ENCODE measurements at regions not wholly inside any gene's neighbourhood (a gene's known extent, or its start where the extent isn't known, plus 50 kb on each side); places are given as distances from the start of the nearest gene placed in this dataset.

DNA sequence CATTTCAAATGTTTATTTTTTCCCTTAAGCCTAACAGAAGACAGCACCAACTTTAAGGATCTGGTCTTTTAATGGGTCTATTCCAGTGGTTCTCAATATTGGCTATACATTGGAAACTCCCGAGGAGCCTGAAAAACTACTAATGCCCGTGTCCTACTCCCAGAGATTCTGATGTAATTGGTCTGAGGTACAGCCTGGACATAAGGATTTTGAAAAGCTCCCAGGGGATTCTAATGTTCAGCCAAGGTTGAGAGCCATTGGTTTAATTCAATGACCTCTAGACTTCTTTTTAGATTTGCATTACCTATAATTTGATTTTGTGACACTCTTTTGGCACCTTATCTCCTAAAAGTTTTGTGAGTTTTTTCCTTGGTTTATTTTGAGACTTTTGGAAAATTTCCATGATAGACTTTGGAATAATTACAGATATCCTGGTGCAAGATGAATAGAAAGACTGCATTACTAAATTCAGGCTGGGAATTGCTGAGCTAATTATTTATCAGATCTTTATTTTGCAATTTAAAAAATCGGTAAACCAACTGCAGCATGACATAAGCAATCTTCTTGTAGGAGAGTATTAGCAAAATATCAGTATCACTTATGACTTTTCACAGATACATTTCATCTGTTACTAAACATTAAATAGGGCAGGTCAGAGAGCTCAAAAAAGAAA, 91.5 kb upstream of the ELL2 start:
- in situ Hi-C loops (cut with HindIII; ENCODE audit: low sequenced_read_pairs), result no loop called here

DNA sequence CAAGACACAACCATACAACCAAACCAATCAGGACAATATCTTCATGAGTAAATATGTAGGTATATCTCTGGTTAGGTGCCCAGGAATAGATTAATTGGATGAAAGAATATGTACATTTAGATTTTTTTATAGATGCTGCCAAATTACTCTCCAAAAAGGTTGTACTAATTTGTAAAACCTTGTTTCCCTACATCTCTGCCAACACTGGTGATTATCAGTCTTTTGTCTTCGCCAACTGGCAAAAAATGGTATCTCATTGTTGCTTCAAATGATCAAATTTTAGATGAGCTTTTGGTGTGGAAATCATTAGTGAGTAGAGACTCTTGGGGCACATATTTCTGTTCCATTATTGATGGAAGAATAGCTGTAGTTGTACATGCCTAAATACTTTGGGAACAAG, 90.7 kb upstream of the ELL2 start:
- in situ Hi-C loops (cut with HindIII; ENCODE audit: low sequenced_read_pairs), result no loop called here

DNA sequence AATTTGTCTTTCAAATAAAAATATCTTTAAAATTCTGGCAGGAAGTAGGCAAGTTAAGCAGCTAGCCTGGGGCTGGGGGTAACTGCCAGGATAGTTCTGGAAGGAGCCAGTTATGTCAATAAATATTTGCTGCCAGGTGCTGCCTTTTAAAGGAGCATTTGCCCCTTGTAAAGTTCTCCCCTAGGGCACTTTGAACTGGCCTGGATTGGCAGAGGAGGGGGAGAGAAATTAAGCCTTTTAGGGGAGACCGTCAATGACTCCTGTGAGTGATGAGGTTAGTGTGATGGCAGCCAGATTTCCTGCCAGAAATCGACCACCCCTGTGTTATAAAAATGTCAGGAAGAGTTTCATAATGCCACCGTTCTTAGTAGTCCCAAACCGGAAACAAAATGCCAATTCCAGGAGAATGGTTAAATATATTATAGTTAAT, 89.8 kb upstream of the ELL2 start:
- in situ Hi-C loops (cut with HindIII; ENCODE audit: low sequenced_read_pairs), result no loop called here

DNA sequence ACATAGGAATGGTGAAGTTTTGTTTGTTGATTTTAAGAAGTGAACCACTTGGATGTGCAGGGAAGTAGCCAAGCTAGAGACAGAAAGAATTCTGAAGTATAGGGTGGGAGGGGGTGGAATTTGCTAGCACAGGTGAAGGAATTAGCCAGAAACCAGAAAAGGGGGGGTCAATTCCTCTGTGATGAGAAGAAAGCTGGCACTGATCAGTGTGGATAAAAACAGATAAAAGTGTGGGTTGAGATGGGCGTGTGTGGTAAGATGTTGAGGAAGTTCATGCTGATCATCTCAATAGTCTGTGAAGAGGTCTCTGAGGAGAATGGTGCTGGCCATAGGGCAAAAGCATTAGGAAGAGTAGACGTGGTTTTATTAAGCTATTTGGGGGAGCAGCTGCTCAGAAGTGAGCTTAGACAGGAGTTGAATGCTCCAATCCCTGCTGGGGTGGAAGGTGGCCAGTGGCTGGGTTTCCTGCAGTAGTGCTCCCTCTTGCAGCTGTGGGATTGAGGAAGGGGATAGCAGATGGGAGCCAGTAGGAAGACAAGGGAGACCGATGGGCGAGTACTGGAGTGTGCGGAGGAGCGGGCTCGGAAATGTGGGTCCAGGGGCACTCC, 88.7 kb upstream of the ELL2 start:
- in situ Hi-C loops (cut with HindIII; ENCODE audit: low sequenced_read_pairs), result no loop called here

DNA sequence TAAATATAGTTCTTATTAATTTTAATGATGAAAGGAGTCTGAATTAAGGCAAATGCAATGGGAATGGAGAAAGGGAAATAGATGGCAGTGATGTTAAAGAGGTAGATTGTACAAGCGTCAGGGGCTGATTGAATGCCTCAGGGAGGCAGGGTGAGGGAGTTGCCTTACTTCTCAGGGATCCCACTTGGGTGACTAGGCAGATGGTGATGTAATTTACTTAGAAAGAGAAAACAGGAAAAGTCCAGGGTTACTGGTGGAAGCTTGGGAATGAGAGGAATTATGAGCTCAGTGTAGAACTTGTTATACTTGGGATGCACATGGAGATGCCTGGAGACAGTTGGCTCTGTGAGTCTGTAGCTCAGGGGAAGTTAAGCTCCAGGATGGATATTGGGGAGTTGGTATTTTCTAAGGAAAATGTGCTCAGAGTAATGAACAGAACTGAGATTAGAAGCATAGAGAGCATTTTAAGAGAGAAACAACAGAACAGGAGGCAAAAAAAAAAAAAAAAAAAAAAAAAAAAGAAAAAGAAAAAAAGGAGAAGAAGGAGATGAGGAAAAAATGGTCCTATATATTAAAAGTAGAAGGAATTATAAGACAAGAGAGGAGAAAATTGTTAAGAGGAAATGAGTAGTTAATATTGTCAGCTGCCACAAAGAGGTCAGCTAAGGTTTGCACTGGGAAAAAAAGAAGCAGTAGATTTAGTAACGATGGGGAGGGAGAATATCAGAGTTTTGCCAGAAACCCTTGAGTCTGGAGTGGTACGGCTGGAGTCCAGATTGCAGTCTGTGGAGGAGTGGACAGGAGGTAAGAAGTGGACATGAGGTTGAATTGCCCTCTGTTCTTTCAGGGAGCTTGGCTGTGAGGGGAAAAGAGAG, 88.0 kb upstream of the ELL2 start:
- in situ Hi-C loops (cut with HindIII; ENCODE audit: low sequenced_read_pairs), result no loop called here

DNA sequence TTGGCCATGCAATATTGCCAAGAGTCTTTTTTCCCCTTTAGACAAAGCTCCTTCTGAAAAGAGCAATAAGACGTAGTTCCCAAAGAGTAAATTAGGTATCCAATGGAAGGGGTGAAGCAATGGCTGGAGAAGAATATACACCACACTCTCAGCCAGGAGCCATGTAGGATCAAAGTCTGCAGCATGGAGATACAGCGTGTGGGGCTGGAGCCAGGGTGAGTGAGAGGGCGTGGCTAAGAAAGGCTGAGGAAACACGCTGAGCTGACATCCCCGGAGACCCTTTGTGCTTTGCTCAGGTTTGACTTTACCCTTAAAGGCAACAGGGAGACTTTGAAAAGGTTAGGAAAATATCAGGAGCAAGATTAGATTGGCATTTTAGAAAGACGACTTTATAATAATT, 87.1 kb upstream of the ELL2 start:
- in situ Hi-C loops (cut with HindIII; ENCODE audit: low sequenced_read_pairs), result no loop called here

DNA sequence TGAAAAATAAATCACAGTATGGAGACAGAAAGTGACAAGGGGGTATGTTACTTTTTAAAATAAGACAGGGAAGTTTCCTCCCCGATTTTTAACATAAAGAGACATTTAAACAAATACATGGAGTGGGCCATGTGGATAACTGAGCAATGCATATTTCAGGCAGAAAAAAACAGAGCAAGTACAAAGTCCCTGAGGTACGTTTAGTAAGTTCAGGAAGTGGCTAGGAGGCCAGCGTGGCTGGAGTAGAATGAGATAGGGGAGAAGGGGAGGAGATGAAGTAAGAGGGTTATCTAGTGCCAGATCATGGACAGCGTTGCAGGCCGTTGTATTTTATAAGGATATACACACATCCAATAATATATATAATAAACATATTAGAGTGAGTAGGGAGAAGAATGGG, 84.2 kb upstream of the ELL2 start:
- in situ Hi-C loops (cut with HindIII; ENCODE audit: low sequenced_read_pairs), result no loop called here

DNA sequence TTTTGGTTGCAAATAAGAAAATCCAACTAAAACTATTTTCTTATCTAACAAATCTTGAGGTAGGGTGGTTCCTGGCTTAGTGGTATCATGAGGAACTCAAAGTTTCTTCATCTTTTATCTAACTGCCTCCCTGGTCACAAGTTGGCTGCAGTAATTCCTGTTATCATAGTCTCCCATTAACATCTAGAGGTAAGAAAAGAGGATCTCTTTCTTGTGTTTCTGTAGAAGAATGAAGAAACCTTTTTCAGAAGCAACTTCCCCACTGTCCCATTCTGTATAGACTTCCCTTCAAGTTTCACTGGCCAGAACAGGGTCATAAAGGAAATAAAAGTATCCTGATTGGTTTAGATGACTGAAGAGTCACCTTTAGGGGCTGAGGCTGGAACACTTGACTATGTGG, 81.8 kb upstream of the ELL2 start:
- in situ Hi-C loops (cut with HindIII; ENCODE audit: low sequenced_read_pairs), result no loop called here

DNA sequence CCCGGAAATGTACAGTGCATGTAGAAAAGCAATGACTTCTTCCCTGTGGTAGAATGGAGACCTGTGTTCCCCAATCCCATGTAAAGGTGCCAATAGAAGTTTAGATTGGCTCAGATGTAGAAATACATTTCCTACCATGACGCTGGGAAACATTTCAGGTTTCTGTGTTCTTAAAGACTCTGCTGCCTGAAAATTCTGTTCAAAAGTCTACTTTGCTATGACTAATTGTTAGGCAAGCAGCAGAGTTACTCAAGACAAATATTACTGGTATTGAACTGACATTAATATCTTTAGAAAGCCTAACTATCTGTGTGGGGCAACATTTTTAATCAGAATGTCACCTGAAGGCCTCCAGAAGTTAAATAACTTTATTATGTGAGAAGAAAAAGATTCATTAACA, 75.5 kb upstream of the ELL2 start:
- in situ Hi-C loops (cut with HindIII; ENCODE audit: low sequenced_read_pairs), result no loop called here

DNA sequence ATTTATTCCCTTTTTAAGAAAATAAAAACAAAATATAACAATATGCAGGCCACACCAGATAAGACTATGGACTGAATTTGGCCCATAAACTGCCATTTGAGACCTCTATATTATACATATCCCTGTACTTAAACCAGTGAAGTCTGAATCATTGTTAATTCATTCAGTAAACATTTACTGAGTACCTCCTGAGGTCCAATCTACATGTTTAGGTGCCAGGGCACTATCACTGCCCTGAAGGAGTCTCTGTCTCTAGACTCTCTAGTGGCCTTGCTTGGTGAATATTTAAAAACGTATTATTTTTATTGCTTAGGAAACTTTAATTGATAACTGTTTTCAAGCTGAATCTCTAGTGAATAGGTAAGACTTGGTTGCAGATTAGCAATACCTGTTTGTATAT, 74.7 kb upstream of the ELL2 start:
- in situ Hi-C loops (cut with HindIII; ENCODE audit: low sequenced_read_pairs), result no loop called here

DNA sequence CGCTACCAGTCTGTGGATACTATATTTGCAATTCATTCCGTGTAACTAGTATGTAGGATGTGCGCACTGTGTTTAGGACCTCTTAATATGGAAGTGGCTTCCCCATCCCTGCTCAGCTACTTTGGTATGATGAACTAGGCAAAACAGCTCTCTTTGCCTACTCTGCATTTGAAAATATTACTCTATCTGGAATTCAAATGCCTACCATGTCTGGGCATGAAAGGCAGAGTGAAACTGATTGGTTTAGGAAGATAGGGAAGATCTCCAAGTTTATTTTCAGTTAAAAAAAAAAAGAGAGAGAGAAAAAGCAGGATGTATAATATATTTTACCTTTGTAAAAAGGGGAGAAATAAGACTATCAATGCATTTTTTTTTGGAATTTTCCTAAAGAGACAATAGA, 74.1 kb upstream of the ELL2 start:
- in situ Hi-C loops (cut with HindIII; ENCODE audit: low sequenced_read_pairs), result no loop called here

DNA sequence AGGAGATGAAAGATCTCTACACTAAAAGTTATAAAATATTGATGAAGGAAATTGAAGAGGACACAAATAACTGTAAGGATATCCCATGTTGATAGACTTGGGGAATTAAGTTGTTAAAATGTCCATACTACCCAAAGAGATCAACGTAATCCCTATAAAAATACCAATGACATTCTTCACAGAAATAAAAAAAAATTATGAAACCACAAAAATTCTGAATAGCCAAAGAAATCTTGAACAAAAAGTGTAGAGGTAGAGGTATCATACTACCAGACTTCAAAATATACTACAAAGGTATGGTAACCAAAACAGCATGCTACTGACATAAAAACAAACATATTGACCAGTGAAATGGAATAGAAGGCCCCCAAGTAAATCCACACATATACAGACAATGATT, 71.5 kb upstream of the ELL2 start:
- in situ Hi-C loops (cut with HindIII; ENCODE audit: low sequenced_read_pairs), result no loop called here

DNA sequence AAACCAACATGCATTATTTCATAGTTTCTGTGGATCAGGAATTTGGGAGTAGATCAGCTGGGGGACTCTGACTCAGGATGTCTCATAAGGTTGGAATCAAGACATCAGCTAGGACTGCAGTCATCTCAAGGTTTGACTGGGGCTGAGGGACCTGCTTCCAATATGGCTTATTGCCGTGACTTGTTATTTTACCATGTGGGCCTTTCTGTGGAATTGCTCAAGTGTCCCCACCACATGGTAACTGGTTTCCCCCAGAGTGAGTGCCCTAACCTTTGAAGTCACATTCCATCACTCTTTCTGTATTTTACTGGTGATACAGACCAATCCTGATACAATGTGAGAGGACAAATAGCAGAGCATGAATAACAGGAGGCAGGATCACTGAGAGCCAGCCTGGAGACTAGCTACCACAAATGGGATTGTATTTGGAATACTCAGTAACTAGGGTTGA, 70.2 kb upstream of the ELL2 start:
- in situ Hi-C loops (cut with HindIII; ENCODE audit: low sequenced_read_pairs), result no loop called here

DNA sequence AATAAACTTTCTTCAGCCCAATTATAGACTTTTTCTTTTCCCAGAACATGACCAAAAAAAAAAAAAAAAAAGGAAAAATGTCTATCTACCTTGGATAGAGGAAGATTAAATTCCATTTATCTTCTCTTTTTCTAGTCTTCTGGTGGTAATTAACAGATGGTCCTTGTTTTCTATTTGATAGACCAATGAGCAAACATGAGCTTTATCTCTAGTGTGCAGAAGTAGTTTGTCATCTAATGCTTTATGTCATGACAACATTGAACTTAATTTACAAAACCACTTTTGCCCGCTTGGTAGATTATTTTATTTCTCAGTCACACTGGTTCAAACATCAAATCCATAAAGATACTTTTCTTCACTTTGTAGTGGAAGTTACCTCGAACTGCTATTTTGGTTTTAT, 69.5 kb upstream of the ELL2 start:
- in situ Hi-C loops (cut with HindIII; ENCODE audit: low sequenced_read_pairs), result no loop called here

DNA sequence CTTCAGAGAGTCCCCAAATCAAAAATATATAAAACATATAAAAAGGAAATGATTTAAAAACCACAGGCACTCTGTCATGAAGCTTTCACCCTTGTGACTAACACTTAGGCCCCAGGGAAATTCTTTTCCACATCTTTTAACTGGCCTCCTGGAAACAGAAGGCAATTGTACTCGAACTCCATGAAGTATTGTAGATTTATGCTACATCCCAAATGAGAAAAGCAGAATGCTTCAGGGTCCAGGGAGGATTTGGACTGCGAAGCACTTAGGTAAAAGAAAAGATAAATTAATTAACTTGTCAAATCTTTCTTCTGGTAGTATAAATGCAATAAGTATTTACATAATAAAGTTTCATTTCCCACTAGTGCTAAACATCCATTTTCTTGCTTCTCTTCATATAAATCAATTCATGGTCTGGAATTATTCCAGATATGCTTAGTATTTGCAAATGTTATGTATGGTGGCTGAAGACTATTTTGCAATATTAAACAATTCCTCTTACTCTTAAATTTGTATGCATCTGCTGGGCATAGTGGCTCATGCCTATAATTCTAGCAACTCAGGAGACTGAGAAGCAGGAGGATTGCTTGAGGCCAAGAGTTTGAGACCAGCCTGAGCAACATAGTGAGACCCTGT, 64.9 kb upstream of the ELL2 start:
- in situ Hi-C loops (cut with HindIII; ENCODE audit: low sequenced_read_pairs), result no loop called here

DNA sequence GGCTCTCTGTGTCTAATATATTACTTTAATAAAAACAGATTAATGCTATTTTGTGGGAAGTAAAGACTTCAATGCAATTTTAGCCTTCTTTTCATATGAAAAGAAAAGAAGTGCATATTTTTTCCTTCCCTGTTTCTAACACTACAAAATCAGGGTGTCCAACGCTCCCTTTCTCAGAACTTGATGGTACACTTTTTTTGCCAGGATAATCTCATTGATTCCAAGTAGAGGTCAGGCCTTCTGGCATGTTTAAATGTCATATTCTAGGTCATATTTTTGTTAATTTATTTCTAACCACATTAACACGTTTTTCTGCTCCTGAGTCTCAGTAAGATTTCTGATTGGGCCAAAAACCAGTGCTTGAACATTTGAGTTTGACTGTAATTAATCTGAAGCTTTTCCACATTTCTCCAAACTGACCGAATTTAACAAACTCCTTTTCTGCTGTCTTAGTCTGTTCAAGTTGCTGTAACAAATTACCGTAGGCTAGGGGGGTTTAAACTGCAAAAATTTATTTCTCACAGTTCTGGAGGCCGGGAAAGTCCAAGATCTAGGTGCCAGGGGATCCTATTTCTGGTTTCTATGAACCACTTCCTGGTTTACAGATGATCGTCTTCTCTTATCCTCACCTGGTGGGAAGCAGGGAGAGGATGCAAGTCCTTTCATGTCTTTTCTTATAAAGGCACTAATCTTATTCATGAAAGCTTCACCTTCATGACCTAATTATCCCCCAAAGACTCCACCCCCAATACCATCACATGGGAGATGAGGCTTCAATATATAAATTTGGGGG, 63.2 kb upstream of the ELL2 start:
- in situ Hi-C loops (cut with HindIII; ENCODE audit: low sequenced_read_pairs), result no loop called here

DNA sequence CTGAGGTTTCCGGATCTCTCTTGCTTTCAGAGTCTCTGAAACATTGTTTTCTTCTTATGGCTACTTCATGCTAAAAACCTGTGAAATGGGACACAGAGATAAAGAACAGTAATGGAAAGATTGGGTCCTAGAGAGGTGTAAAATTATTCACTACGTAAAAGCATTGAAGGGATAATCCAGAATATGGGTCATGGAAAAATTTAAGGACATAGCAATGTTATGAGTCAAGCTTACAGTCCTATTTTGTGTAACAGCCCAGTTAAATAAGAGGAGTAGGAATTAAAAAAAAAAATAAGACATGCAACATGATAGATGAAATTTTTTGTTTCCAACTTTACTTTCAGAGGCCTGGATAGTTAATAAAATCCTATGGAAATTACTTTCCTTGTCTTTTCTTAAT, 61.9 kb upstream of the ELL2 start:
- in situ Hi-C loops (cut with HindIII; ENCODE audit: low sequenced_read_pairs), result no loop called here

DNA sequence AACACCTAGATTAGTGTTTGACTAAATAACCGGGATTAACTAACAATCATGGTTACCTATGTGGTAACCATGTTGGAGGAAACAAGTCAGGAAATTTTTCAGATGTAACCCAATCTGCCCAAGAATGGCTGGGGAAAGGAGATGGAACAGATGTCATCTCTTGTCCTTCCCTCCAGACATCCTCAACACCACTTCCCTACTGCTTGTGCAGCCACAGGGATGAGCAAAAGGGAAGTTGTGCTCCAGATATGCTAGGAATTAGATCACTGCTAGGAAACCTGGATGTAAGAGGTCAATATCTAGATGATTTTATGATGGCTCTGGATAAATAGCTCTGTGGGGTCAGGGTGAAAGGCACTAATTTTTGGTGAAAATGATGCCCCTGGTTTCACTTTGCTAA, 61.3 kb upstream of the ELL2 start:
- in situ Hi-C loops (cut with HindIII; ENCODE audit: low sequenced_read_pairs), result no loop called here

DNA sequence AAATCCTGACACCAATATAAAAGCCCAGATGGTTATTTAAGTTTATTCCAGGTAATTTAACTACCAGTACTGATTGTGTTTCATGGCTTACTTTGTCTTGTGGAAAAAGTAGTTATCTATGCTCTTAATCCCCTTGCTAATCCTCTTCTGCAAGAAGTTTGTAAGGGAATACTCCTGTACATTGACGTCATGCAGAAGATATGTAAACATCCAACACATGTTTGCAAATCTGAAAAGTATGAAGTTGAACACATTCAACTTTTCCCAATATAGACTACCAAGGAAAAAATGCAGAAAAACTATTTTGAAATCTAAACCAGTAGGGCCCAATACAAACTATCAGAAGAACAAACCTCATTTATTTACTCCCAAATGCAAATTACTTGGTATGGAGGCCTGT, 56.3 kb upstream of the ELL2 start:
- in situ Hi-C loops (cut with HindIII; ENCODE audit: low sequenced_read_pairs), result no loop called here

DNA sequence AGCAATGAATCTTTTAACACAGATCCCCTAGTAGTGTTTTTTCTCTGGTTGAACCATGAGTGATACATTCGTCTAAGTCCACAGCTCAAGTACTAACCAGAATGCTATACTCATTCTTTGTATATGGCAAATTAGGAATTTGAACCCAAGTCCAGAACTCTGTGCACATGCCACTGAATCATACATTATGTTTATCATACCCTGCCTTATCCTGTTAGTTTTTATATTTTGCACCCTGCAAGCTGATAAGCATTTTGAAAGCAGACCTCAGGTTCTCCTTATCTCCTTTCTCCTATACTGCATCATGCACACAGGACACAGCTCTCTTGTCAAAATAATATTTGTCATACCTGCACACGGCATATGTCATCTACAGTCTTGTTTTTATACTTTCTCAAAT, 54.6 kb upstream of the ELL2 start:
- in situ Hi-C loops (cut with HindIII; ENCODE audit: low sequenced_read_pairs), result no loop called here

DNA sequence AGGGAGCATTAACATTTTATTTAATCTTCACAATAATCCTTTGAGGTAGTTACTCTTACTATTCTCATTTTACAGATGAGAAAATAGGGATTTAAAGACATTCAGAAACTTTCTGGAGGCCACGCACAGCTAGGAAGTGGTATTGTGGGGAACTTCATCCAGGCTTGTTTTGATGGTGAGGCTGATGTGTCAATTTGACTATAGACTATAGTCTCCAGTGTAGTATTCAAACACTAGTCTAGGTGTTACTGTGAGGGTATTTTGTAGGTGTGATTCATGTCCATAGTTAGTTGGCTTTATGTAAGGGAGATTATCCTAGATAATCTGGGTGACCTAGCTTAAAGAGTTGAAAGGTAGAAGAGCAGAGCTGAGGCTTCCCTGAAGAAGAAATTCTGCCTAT, 54.1 kb upstream of the ELL2 start:
- in situ Hi-C loops (cut with HindIII; ENCODE audit: low sequenced_read_pairs), result no loop called here
